ENCODE measurements at regions not wholly inside any gene's neighbourhood (a gene's known extent, or its start where the extent isn't known, plus 50 kb on each side); places are given as distances from the start of the nearest gene placed in this dataset.
"Not testable (repeated sequence)": the region's sequence is repeated elsewhere in the genome, so short reads cannot be mapped to it uniquely, and the experiment has no call there.

DNA sequence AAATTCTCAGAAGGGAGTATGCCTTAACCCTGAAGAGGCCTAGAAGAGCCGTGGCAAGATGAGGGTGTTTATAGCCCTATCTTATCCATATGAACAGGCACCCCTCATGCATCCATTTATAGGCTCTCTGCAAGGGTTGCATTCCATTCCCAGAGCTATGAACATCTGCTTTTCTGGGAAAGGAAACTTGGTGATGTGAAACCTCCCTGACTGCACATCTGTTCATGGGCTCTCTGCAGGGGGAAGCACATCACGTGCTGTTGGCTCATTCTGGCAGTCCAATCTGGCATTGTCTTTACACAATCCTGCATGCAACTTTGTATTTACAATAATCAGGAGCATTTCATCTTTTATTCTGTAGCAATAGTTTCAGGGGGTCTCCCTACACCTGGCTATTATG lies 143.6 kb upstream of the API5 start:
- DNase-seq, result not testable (repeated sequence)

- DNase-seq, result no peak
Observed at GRCh38 chr11:43172477-43172876, 139.3 kb upstream of the API5 start.

DNA sequence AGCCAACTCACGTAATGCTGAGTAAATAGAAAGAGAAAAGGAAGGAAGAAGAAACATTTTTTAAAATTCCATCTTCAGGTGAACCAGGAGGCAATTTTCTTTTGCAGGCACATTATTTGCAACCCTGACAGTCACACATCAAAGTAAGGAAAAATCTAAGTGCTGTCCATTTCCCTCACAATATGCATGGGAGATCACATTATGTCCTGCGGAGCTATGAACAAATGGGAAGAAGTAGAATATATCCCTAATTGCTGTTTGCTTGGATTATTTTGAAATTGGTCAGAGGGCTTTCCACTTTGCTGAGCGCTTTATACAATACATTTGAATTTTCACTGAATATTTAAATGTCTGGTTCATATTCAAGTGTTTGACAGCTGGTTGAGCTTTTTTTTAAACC lies 133.8 kb upstream of the API5 start:
- DNase-seq, result no peak

DNA sequence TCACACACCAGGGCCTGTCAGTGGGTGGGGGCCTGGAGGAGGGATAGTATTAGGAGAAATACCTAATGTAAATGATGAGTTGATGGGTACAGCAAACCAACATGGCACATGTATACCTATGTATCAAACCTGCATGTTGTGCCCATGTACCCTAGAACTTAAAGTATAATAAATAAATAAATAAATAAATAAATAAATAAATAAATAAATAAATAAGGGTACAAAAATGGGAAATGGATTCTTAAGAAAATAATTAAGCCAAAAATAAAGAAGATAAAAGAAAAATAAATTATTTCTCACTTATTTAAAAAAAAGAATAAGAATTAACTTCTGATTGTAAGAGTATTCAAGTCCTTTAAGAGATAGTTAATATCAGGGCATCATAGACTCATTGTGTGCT lies 117.3 kb upstream of the API5 start:
- not testable (repeated sequence) for DNase-seq

- DNase-seq, result no peak
Observed at GRCh38 chr11:43197379-43197778, 114.4 kb upstream of the API5 start.

GRCh38 chr11:43200031-43200430 lies 111.8 kb upstream of the API5 start:
- no peak for DNase-seq

GRCh38 chr11:43212279-43212678 lies 99.5 kb upstream of the API5 start:
- DNase-seq, result no peak

DNA sequence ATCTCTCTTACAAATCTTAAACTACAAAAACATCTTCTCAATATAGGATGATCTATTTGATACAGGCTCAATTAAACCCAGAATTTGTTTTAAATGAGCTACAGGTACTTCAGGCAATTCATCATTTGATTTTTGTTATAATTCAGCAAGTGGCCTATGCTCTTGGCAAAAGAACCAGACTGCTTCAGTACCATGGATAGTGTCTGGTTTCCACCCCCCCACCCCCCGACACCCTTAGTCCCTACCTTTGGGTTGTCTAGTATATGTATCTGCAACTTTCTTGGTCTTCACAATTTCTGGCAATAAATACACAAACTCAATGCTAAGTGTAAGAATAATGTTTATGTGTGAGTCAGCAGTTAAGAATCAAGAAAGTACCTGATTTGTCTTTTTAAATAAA lies 97.3 kb upstream of the API5 start:
- DNase-seq, result no peak

- no peak for DNase-seq
Observed at GRCh38 chr11:43217849-43218248, 93.9 kb upstream of the API5 start.

GRCh38 chr11:43222215-43222614 lies 89.6 kb upstream of the API5 start:
- DNase-seq, result no peak

DNA sequence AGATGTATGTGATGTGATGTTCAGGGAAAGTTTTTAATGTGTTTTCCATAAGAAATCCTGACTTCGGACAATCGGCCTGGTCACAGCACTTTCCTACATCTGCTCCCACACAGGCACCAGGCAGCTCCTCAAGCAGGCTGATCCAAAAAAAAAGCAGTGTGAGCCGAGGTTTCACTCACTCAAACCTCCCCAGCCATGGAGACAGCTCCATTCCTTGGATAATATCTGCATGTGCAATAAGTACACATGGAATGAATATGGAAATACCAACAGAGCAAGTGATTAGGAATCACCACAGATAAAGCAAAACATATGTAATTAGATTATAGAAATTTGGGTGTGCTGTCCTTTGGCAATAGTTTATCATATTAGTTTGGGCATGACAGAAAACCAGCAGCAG lies 88.8 kb upstream of the API5 start:
- no peak for DNase-seq

DNA sequence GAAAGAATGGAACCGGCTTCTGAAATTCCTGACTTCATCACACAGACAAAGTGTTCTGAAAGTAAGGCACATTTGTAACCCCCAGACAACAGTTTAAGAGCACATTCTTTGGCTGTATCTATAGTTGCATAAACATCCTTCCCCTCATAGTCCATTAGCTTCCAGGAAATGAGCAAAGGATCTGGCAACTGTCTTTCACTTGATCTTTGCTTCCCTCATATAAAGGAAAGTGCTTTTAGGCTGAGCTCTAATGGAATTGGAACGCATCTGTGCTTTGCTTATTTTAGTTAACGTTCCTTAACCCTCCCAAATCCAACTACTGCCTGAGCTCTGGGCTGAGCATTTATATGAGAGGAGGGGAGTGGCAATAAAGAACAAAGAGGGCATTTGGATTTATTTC lies 76.9 kb upstream of the API5 start:
- DNase-seq, result no peak

DNA sequence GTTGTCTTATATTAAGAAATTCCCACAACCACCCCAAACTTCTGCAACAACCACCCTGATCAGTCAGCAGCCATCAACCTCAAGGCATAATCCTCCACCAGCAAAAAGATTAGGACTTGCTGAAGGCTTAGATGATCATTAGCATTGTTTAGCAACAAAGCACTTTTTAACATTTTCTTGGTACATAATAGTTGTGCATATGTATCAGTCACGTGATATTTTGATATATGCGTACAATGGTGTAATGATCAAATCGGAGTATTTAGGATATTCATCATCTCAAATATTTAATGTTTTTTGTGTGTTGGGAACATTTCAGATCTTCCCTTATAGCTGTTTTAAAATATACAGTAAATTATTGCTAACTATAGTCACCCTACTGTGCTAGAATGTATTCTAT lies 73.5 kb upstream of the API5 start:
- no peak for DNase-seq

DNA sequence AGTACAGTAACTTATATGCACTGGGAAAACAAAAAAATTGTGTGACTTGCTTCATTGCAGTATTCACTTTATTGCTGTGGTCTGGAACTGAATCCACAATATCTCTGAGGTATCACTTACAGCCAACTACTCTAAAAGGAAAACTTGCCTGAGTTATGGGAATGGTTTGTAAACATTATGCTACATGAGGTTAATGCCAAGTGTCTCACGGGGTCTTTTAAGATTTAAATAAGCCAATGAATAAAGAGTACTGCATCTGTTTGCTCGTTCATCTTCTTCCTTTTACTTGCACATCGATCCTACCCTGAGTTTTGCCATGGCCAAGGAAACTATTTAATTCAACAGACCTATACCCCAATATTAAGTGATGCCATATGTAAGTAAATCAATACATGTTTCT lies 72.0 kb upstream of the API5 start:
- no peak for DNase-seq

GRCh38 chr11:43242401-43242800 lies 69.4 kb upstream of the API5 start:
- no peak for DNase-seq

- DNase-seq, result no peak
Observed at GRCh38 chr11:43243927-43244326, 67.9 kb upstream of the API5 start.

DNA sequence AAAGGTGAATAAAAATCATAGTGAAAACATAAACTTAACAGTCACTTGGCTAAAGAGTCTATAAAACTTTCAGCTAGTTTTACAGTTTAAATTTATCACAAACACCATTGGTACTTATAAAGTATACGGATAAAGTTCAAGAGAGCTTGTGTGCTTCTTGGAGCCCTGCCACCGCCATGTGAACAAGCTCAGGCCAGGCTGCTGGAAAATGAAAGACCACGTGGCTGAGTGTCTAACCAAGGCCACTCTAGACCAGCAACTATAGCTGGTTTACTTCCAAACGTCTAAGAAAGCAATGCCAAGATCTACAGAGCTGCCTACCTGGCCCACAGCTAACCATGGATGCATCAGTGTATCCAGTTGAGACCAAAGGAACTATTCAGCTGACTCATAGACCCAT lies 66.3 kb upstream of the API5 start:
- DNase-seq, result no peak

DNA sequence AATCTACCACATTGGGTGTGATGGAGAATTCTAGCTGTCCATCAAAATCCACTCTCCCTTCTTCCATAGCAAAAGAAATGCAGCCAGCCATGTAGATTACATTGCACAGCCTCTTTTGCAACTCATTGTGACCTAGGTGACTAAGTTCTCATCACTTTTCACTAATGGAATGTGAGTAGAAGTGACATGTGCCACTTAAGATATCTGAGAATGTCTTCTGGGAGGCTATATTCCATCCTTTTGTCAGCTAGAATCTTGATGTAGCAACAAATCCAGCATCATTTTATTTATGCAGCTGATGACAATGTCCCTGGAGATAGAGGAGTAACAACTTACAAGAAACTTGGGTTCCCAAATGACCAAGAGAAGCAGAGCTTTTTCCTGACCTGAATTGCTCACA lies 61.5 kb upstream of the API5 start:
- no peak for DNase-seq

DNA sequence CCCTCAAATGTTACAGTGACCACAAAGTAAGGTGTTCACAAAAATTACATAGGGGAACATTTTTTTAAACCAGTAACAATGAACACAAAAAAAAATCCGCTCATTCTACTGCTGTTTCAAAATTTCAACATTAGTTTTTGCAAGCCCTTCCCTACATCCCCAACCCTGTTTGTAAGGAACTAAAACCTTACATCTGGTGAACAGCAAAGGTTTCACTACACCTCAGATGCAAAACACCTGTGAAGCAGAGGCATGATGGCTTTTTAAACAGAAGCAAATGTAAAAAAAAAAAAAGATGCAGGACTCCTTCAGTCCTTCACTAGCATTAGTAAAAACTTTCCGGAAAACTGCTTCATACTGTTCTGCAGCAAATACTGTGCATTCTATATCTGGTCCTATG lies 50.0 kb upstream of the API5 start:
- no peak for DNase-seq

All from NCI-H1694 treated with DMSO at 0.1 percent for 48 hours (cell line).